ENCODE measurements at regions not wholly inside any gene's neighbourhood (a gene's known extent, or its start where the extent isn't known, plus 50 kb on each side); places are given as distances from the start of the nearest gene placed in this dataset.

DNA sequence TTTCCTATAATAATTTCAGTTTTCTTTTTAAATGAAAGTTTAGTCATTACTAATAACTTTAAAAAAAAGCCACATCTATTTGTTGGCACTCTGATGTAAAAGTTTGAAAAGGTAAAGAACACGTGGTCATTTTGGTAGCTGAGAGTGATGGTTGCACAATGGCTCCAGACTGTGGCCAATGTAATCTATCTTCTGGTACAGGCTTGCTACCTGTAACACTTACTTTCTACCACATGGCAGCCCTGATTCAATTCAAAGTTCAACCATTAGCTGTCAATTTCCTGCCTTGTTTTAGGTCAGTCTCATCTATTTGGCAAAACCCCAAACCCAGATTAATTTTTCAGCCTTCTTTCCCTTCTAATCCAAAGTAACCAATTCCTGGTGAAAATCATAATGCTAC lies 126.1 kb downstream of the TUSC7 start:
- TF ChIP-seq, protein P1, sequence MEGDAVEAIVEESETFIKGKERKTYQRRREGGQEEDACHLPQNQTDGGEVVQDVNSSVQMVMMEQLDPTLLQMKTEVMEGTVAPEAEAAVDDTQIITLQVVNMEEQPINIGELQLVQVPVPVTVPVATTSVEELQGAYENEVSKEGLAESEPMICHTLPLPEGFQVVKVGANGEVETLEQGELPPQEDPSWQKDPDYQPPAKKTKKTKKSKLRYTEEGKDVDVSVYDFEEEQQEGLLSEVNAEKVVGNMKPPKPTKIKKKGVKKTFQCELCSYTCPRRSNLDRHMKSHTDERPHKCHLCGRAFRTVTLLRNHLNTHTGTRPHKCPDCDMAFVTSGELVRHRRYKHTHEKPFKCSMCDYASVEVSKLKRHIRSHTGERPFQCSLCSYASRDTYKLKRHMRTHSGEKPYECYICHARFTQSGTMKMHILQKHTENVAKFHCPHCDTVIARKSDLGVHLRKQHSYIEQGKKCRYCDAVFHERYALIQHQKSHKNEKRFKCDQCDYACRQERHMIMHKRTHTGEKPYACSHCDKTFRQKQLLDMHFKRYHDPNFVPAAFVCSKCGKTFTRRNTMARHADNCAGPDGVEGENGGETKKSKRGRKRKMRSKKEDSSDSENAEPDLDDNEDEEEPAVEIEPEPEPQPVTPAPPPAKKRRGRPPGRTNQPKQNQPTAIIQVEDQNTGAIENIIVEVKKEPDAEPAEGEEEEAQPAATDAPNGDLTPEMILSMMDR (IDR thresholded peaks at IDR 0.05), result no peak
- TF ChIP-seq POLR2A (IDR thresholded peaks at IDR 0.05), result no peak
